Sigmoid colon (tissue), 6 donors: ENCODE measurements at regions not wholly inside any gene's neighbourhood (a gene's known extent, or its start where the extent isn't known, plus 50 kb on each side); places are given as distances from the start of the nearest gene placed in this dataset.

ENCODE experiments used
- DNase-seq: peaks from one replicate; pipeline ENCODE4 v3.0.0-alpha.2; 2019
- H3K27ac ChIP-seq, 4 donors: fragments of 200-600 bp; sonication (generic); one replicate each; pipeline ENCODE4 v1.5.1; 2016 to 2019; ENCODE audit warnings: mild to moderate bottlenecking in 1 of 4
- H3K27me3 ChIP-seq, 3 donors: fragments of 200-600 bp; sonication (generic); one replicate each; pipeline ENCODE4 v1.5.1; 2019; ENCODE audit warnings: mild to moderate bottlenecking in 1 of 3
- H3K36me3 ChIP-seq, 4 donors: fragments of 200-600 bp; sonication (generic); one replicate each; pipeline ENCODE4 v1.5.1; 2016 to 2019
- H3K4me1 ChIP-seq, 4 donors: fragments of 200-600 bp; sonication (generic); one replicate each; pipeline ENCODE4 v1.5.1; 2017 to 2019
- H3K4me3 ChIP-seq, 4 donors: fragments of 200-600 bp; sonication (generic); one replicate each; pipeline ENCODE4 v1.5.1; 2017 to 2019; ENCODE audit warnings: mild to moderate bottlenecking in 2 of 4, moderate library complexity in 1 of 4
- H3K9me3 ChIP-seq, 4 donors: fragments of 200-600 bp in 3 of 4; sonication (generic) in 3 of 4; one replicate each; pipeline versions ENCODE4 v1.5.1 to v1.6.1; 2013 to 2019
- CTCF ChIP-seq, 4 experiments: fragments of 450-650 bp in 3 of 4; fragments of 200-600 bp in 1 of 4; IDR thresholded peaks; one replicate each; pipeline ENCODE4 v1.5.1; 2016 to 2019; ENCODE audit warnings: antibody characterized with exemption in 4 of 4, mild to moderate bottlenecking in 3 of 4, moderate library complexity in 2 of 4
- EP300 ChIP-seq, 4 donors: sonication (generic); formaldehyde crosslinking; IDR thresholded peaks; one replicate each; pipeline ENCODE4 v1.6.1; 2017; ENCODE audit warnings: antibody characterized with exemption in 4 of 4
- POLR2A ChIP-seq, 2 donors: fragments of 450-650 bp; IDR thresholded peaks; one replicate each; pipeline ENCODE4 v1.6.1; 2016; ENCODE audit warnings: antibody characterized with exemption in 2 of 2, mild to moderate bottlenecking in 2 of 2, moderate library complexity in 2 of 2
- POLR2AphosphoS5 ChIP-seq, 4 donors: sonication (generic); formaldehyde crosslinking; IDR thresholded peaks; one replicate each; pipeline ENCODE4 v1.6.1; 2017; ENCODE audit warnings: antibody characterized with exemption in 4 of 4
- WGBS, 2 donors: extraction: QIAGEN DNeasy Blood & Tissue Kit; methylation state at CpG; one replicate each; pipeline ENCODE4 v1.1.7; 2013; 5-methylcytosine and 5-hydroxymethylcytosine counted together
- intact Hi-C: fragments of 100-400 bp; cut with DNase I; formaldehyde crosslinking; loops from one replicate; pipeline ENCODE4 v1.15.1; 2023
- donor health status: healthy with polysubstance abuse.
- donor health status: healthy.

GRCh38 chr6:48255094-48255493 is 144.1 kb upstream of the PTCHD4 start:
- intact Hi-C loops = no loop called here
- no peak for DNase-seq
- no peaks in the 10 kb centered on the region for H3K27me3 ChIP-seq
- no peaks in the 10 kb centered on the region for H3K36me3 ChIP-seq
- H3K4me3 ChIP-seq = no peak overlapping the region
- TF ChIP-seq POLR2AphosphoS5 (IDR thresholded peaks at IDR 0.05) (no peak), EP300 (IDR thresholded peaks at IDR 0.05) (no peak), CTCF (IDR thresholded peaks at IDR 0.05) (no peak), POLR2A (IDR thresholded peaks at IDR 0.05) (no peak)
- 8 to 38% methylated on average over 3 of the region's 3 CpGs for WGBS, 2 donors
- no peak overlapping the region for H3K27ac ChIP-seq
- H3K9me3 ChIP-seq = no peaks in the 10 kb centered on the region
- no peaks in the 10 kb centered on the region for H3K4me1 ChIP-seq

- TF ChIP-seq EP300 (IDR thresholded peaks at IDR 0.05) (no peak), CTCF (IDR thresholded peaks at IDR 0.05) (no peak), POLR2AphosphoS5 (IDR thresholded peaks at IDR 0.05) (no peak), POLR2A (IDR thresholded peaks at IDR 0.05) (no peak)
- no peaks in the 10 kb centered on the region for H3K4me1 ChIP-seq
- no peaks in the 10 kb centered on the region for H3K9me3 ChIP-seq
- no peaks in the 10 kb centered on the region for H3K36me3 ChIP-seq
- intact Hi-C loops = no loop called here
- no peak overlapping the region for H3K27ac ChIP-seq
- WGBS, 2 donors = 59 to 73% methylated on average over 3 of the region's 3 CpGs
- DNase-seq = no peak
- no peak overlapping the region for H3K4me3 ChIP-seq
- H3K27me3 ChIP-seq = no peaks in the 10 kb centered on the region
Observed at GRCh38 chr6:48249071-48249470, 138.1 kb upstream of the PTCHD4 start.

- TF ChIP-seq POLR2AphosphoS5 (IDR thresholded peaks at IDR 0.05) (no peak), CTCF (IDR thresholded peaks at IDR 0.05) (no peak), EP300 (IDR thresholded peaks at IDR 0.05) (no peak), POLR2A (IDR thresholded peaks at IDR 0.05) (no peak)
- Histone ChIP-seq H3K4me3 (no peak overlapping the region), H3K9me3 (no peaks in the 10 kb centered on the region), H3K27ac (no peak overlapping the region), H3K27me3 (no peaks in the 10 kb centered on the region), H3K4me1 (no peaks in the 10 kb centered on the region), H3K36me3 (no peaks in the 10 kb centered on the region)
- intact Hi-C loops = no loop called here
- no peak for DNase-seq
Observed at GRCh38 chr6:48243071-48243470, 132.1 kb upstream of the PTCHD4 start.

- intact Hi-C loops = no loop called here
- Histone ChIP-seq H3K4me3 (no peak overlapping the region), H3K4me1 (no peaks in the 10 kb centered on the region), H3K27me3 (no peaks in the 10 kb centered on the region), H3K36me3 (no peaks in the 10 kb centered on the region), H3K9me3 (no peaks in the 10 kb centered on the region), H3K27ac (no peak overlapping the region)
- DNase-seq = no peak
- WGBS, 2 donors = 95 to 96% methylated on average over 7 of the region's 7 CpGs
- TF ChIP-seq POLR2AphosphoS5 (IDR thresholded peaks at IDR 0.05) (no peak), POLR2A (IDR thresholded peaks at IDR 0.05) (no peak), CTCF (IDR thresholded peaks at IDR 0.05) (no peak), EP300 (IDR thresholded peaks at IDR 0.05) (no peak)
Observed at GRCh38 chr6:48240287-48240686, 129.3 kb upstream of the PTCHD4 start.

GRCh38 chr6:48236375-48236774 is 125.4 kb upstream of the PTCHD4 start:
- TF ChIP-seq EP300 (IDR thresholded peaks at IDR 0.05) (no peak), POLR2A (IDR thresholded peaks at IDR 0.05) (no peak), CTCF (IDR thresholded peaks at IDR 0.05) (no peak), POLR2AphosphoS5 (IDR thresholded peaks at IDR 0.05) (no peak)
- no peak for DNase-seq
- Histone ChIP-seq H3K27me3 (no peaks in the 10 kb centered on the region), H3K4me3 (no peak overlapping the region), H3K27ac (no peak overlapping the region), H3K9me3 (no peaks in the 10 kb centered on the region), H3K4me1 (no peaks in the 10 kb centered on the region), H3K36me3 (no peaks in the 10 kb centered on the region)
- 94 to 100% methylated on average over 1 of the region's 1 CpG for WGBS, 2 donors
- intact Hi-C loops = no loop called here
